Hepatocyte (in vitro differentiated cells): ENCODE measurements at regions not wholly inside any gene's neighbourhood (a gene's known extent, or its start where the extent isn't known, plus 50 kb on each side); places are given as distances from the start of the nearest gene placed in this dataset.

ENCODE experiments used
- CTCF ChIP-seq: fragments of 200-600 bp; sonication (generic); IDR thresholded peaks from 2 replicates; pipeline ENCODE4 v1.5.1; 2016; ENCODE audit warnings: antibody characterized with exemption, mild to moderate bottlenecking; ENCODE audit not compliant: poor library complexity
- EZH2phosphoT487 ChIP-seq: fragments of 200-600 bp; sonication (generic); IDR thresholded peaks from one replicate; pipeline ENCODE4 v1.6.1; 2018; ENCODE audit warnings: antibody characterized with exemption, mild to moderate bottlenecking, low read depth, moderate library complexity; ENCODE audit not compliant: unreplicated experiment, severe bottlenecking

- TF ChIP-seq CTCF (no peak), EZH2phosphoT487 (no peak)
Observed at GRCh38 chr4:171742436-171742835, 70.8 kb upstream of the GALNTL6 start.
